ENCODE measurements at regions not wholly inside any gene's neighbourhood (a gene's known extent, or its start where the extent isn't known, plus 50 kb on each side); places are given as distances from the start of the nearest gene placed in this dataset.

DNA sequence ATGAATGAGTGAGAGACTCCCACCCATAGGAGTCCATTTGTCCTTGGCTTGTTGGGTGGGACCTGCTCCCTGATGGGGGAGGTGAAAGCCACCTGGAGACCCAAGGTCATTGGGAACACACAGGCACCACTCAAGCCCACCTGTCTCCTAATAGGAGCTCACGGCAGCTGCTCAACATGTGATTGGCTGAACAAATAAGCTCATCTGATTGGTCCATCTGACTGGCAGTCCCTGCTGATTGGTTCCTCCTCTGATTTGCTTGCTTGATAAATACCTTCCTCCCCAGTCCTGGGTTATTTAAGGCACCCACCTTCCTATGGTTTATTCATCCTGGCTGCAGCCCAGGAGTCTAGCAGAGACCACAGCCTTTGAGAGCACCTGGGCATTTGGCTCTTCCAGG is 502.9 kb downstream of the PTPRU start:
- ATAC-seq (no peak), DNase-seq (no peak)
- no peak overlapping the region for H3K4me3 ChIP-seq
- TF ChIP-seq, protein P1, sequence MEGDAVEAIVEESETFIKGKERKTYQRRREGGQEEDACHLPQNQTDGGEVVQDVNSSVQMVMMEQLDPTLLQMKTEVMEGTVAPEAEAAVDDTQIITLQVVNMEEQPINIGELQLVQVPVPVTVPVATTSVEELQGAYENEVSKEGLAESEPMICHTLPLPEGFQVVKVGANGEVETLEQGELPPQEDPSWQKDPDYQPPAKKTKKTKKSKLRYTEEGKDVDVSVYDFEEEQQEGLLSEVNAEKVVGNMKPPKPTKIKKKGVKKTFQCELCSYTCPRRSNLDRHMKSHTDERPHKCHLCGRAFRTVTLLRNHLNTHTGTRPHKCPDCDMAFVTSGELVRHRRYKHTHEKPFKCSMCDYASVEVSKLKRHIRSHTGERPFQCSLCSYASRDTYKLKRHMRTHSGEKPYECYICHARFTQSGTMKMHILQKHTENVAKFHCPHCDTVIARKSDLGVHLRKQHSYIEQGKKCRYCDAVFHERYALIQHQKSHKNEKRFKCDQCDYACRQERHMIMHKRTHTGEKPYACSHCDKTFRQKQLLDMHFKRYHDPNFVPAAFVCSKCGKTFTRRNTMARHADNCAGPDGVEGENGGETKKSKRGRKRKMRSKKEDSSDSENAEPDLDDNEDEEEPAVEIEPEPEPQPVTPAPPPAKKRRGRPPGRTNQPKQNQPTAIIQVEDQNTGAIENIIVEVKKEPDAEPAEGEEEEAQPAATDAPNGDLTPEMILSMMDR (IDR thresholded peaks at IDR 0.05): no peak
- no peaks in the 10 kb centered on the region for H3K4me1 ChIP-seq (ENCODE audit: low read depth)
- intact Hi-C loops (cut with DNase I, micrococcal nuclease): no loop called here
- H3K36me3 ChIP-seq (ENCODE audit: low read depth): no peaks in the 10 kb centered on the region
- H3K9me3 ChIP-seq: no peaks in the 10 kb centered on the region

GRCh38 chr1:29736582-29737188 is 500.4 kb downstream of the PTPRU start:
- TF ChIP-seq, protein P1 (IDR thresholded peaks at IDR 0.05): no peak
- Histone ChIP-seq H3K9me3 (no peaks in the 10 kb centered on the region), H3K36me3 (ENCODE audit: low read depth) (no peaks in the 10 kb centered on the region), H3K4me1 (ENCODE audit: low read depth) (no peaks in the 10 kb centered on the region), H3K4me3 (no peak overlapping the region)
- DNase-seq: peak in 1 of 3 donors; percentile 79
- intact Hi-C loops (cut with DNase I, micrococcal nuclease): no loop called here
- no peak for ATAC-seq

DNA sequence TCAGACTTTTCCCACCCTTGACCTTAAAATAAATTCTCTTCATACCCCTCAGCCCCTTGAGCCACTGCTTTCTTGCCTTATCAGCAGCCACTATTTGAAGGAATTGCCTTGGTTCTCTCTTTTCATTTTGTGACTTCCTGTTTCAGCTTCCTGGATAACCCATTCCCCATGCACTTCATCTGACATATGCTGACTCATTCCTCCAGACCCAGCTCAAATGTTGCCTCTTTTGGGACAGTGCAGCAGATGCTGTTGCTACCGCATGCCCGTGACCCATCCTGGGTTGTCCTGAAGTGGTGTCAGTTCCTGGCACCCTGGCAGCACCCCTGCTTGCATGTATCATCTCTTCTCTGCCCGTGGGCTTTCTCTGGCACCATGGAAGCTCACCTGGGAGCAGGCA is 496.1 kb downstream of the PTPRU start:
- intact Hi-C loops (cut with DNase I, micrococcal nuclease): no loop called here
- Histone ChIP-seq H3K36me3 (ENCODE audit: low read depth) (no peaks in the 10 kb centered on the region), H3K9me3 (no peaks in the 10 kb centered on the region), H3K4me3 (no peak overlapping the region), H3K4me1 (ENCODE audit: low read depth) (no peaks in the 10 kb centered on the region)
- DNase-seq (no peak), ATAC-seq (no peak)
- TF ChIP-seq, protein P1 (IDR thresholded peaks at IDR 0.05): no peak

DNA sequence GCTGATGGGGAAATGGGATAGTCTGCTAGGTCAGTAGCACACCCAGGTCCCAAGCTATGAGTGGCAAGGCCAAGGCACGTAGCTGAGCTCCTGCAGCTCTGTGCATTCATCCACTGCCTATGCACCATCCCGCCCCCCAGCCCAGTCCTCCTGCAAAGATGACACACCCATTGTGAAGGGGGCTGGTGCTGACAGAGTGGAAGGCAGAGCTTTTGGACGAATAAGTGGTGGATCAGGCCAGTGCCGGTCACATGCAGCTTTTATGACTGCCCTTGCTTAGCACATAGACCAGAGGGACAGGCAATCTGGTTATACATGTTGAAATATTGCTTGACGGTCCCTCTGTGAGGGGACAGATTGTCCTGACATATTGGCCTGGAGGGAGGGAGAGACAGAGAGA is 494.3 kb downstream of the PTPRU start:
- intact Hi-C loops (cut with DNase I, micrococcal nuclease): no loop called here

GRCh38 chr1:29729281-29729680 is 493.0 kb downstream of the PTPRU start:
- Histone ChIP-seq H3K9me3 (no peaks in the 10 kb centered on the region), H3K36me3 (ENCODE audit: low read depth) (no peaks in the 10 kb centered on the region), H3K4me3 (no peak overlapping the region), H3K4me1 (ENCODE audit: low read depth) (no peaks in the 10 kb centered on the region)
- DNase-seq (no peak), ATAC-seq (no peak)
- TF ChIP-seq, protein P1 (IDR thresholded peaks at IDR 0.05): no peak
- intact Hi-C loops (cut with DNase I, micrococcal nuclease): no loop called here

More for the DNA sequence above, 494.3 kb downstream of the PTPRU start:
- Histone ChIP-seq H3K4me3 (no peak overlapping the region), H3K4me1 (ENCODE audit: low read depth) (no peaks in the 10 kb centered on the region), H3K9me3 (no peaks in the 10 kb centered on the region), H3K36me3 (ENCODE audit: low read depth) (no peaks in the 10 kb centered on the region)
- DNase-seq (no peak), ATAC-seq (no peak)
- TF ChIP-seq, protein P1 (IDR thresholded peaks at IDR 0.05): no peak

- intact Hi-C loops (cut with DNase I, micrococcal nuclease): no loop called here
- Histone ChIP-seq H3K9me3 (no peaks in the 10 kb centered on the region), H3K4me3 (no peak overlapping the region), H3K36me3 (ENCODE audit: low read depth) (no peaks in the 10 kb centered on the region), H3K4me1 (ENCODE audit: low read depth) (no peaks in the 10 kb centered on the region)
- no peak for DNase-seq
- TF ChIP-seq, protein P1 (IDR thresholded peaks at IDR 0.05): no peak
- ATAC-seq: no peak
Observed at GRCh38 chr1:29728703-29729102, 492.4 kb downstream of the PTPRU start.

All from mucosa of descending colon (tissue), 3 donors.